Gastroesophageal sphincter (tissue), 4 donors: ENCODE measurements at regions not wholly inside any gene's neighbourhood (a gene's known extent, or its start where the extent isn't known, plus 50 kb on each side); places are given as distances from the start of the nearest gene placed in this dataset.
"Not testable (repeated sequence)": the region's sequence is repeated elsewhere in the genome, so short reads cannot be mapped to it uniquely, and the experiment has no call there.

Experiments used
- ATAC-seq: fragments of 150-250 bp; one replicate; pipeline ENCODE4 v1.9.1; 2016; ENCODE audit warnings: mild to moderate bottlenecking, moderate library complexity
- H3K27ac ChIP-seq, 4 donors: fragments of 200-600 bp; sonication (generic) in 3 of 4; 1 replicate in 3 of 4; 2 replicates in 1 of 4; pipeline ENCODE4 v1.5.1; 2016 to 2019
- H3K27me3 ChIP-seq: fragments of 200-600 bp; sonication (generic); one replicate; pipeline ENCODE4 v1.5.1; 2019
- H3K36me3 ChIP-seq, 2 donors: fragments of 200-600 bp; sonication (generic); one replicate each; pipeline ENCODE4 v1.5.1; 2019; ENCODE audit warnings: control low read depth in 1 of 2
- H3K4me1 ChIP-seq, 3 donors: fragments of 200-600 bp; sonication (generic); 1 replicate in 2 of 3; 2 replicates in 1 of 3; pipeline ENCODE4 v1.5.1; 2016 to 2019; ENCODE audit warnings: control low read depth in 2 of 3
- H3K4me3 ChIP-seq, 2 donors: fragments of 200-600 bp; sonication (generic); one replicate each; pipeline ENCODE4 v1.5.1; 2019; ENCODE audit warnings: mild to moderate bottlenecking in 1 of 2, moderate library complexity in 1 of 2
- H3K9me3 ChIP-seq, 3 donors: fragments of 200-600 bp; sonication (generic); one replicate each; pipeline ENCODE4 v1.5.1; 2017 to 2019; ENCODE audit warnings: control low read depth in 2 of 3
- CTCF ChIP-seq, 4 experiments: fragments of 200-600 bp in 2 of 4; fragments of 450-650 bp in 2 of 4; sonication (generic) in 1 of 4; IDR thresholded peaks; one replicate each; pipeline ENCODE4 v1.5.1; 2017 to 2019; ENCODE audit warnings: antibody characterized with exemption in 4 of 4, mild to moderate bottlenecking in 2 of 4, moderate library complexity in 2 of 4
- EP300 ChIP-seq: sonication (generic); formaldehyde crosslinking; IDR thresholded peaks from one replicate; pipeline ENCODE4 v1.6.1; 2017; ENCODE audit warnings: antibody characterized with exemption, mild to moderate bottlenecking
- POLR2A ChIP-seq, 2 donors: fragments of 450-650 bp; IDR thresholded peaks; one replicate each; pipeline ENCODE4 v1.6.1; 2017; ENCODE audit warnings: antibody characterized with exemption in 2 of 2, mild to moderate bottlenecking in 2 of 2, moderate library complexity in 1 of 2
- POLR2AphosphoS5 ChIP-seq: sonication (generic); formaldehyde crosslinking; IDR thresholded peaks from one replicate; pipeline ENCODE4 v1.6.1; 2017; ENCODE audit warnings: antibody characterized with exemption
- WGBS, 2 donors: methylation state at CpG; one replicate each; pipeline ENCODE4 v1.1.5; 2018; ENCODE audit warnings: low coverage in 1 of 2; 5-methylcytosine and 5-hydroxymethylcytosine counted together

- H3K36me3 ChIP-seq: no peaks in the 10 kb centered on the region
- 60 to 100% methylated on average over 1 of the region's 1 CpG for WGBS, 2 donors
- no peak for ATAC-seq
- no peaks in the 10 kb centered on the region for H3K27me3 ChIP-seq
- no peaks in the 10 kb centered on the region for H3K4me1 ChIP-seq
- no peak for TF ChIP-seq EP300
- no peak overlapping the region for H3K4me3 ChIP-seq
- H3K9me3 ChIP-seq: peaks cover 0 to under 1% (median 0%) of the 10 kb centered on the region in 3 donors
- no peak overlapping the region for H3K27ac ChIP-seq
These were observed 163.5 kb upstream of the UGT8 start for GRCh38 chr4:114435116-114435515.

- Histone ChIP-seq H3K4me1 (no peaks in the 10 kb centered on the region), H3K27me3 (no peaks in the 10 kb centered on the region), H3K9me3 (no peaks in the 10 kb centered on the region), H3K36me3 (no peaks in the 10 kb centered on the region), H3K4me3 (no peak overlapping the region), H3K27ac (no peak overlapping the region)
- WGBS, 2 donors: 77 to 81% methylated on average over 2 to 3 of the region's 3 CpGs
- TF ChIP-seq POLR2AphosphoS5 (no peak), CTCF (IDR thresholded peaks at IDR 0.05) (no peak), EP300 (no peak), POLR2A (IDR thresholded peaks at IDR 0.05) (no peak)
- no peak for ATAC-seq
These were observed 155.8 kb upstream of the UGT8 start for GRCh38 chr4:114442856-114443255.

- Histone ChIP-seq H3K4me3 (no peak overlapping the region), H3K27me3 (no peaks in the 10 kb centered on the region), H3K27ac (no peak overlapping the region), H3K36me3 (no peaks in the 10 kb centered on the region), H3K9me3 (no peaks in the 10 kb centered on the region), H3K4me1 (no peaks in the 10 kb centered on the region)
- ATAC-seq: no peak
- TF ChIP-seq CTCF (IDR thresholded peaks at IDR 0.05) (no peak), EP300 (no peak), POLR2AphosphoS5 (no peak), POLR2A (IDR thresholded peaks at IDR 0.05) (no peak)
- 42 to 57% methylated on average over 1 of the region's 1 CpG for WGBS, 2 donors
These were observed 154.4 kb upstream of the UGT8 start for GRCh38 chr4:114444211-114444610.

- H3K27me3 ChIP-seq, H3K36me3 ChIP-seq, H3K27ac ChIP-seq, H3K9me3 ChIP-seq, H3K4me3 ChIP-seq, H3K4me1 ChIP-seq, ATAC-seq: not testable (repeated sequence)
These were observed 150.6 kb upstream of the UGT8 start for GRCh38 chr4:114447963-114448516.

GRCh38 chr4:114458728-114459127, 139.9 kb upstream of the UGT8 start:
- 69 to 76% methylated on average over 2 of the region's 2 CpGs for WGBS, 2 donors
- ATAC-seq: no peak
- Histone ChIP-seq H3K27me3 (no peaks in the 10 kb centered on the region), H3K36me3 (no peaks in the 10 kb centered on the region), H3K4me3 (no peak overlapping the region), H3K27ac (no peak overlapping the region), H3K4me1 (no peaks in the 10 kb centered on the region), H3K9me3 (no peaks in the 10 kb centered on the region)
- TF ChIP-seq CTCF (IDR thresholded peaks at IDR 0.05) (no peak), POLR2AphosphoS5 (no peak), EP300 (no peak), POLR2A (IDR thresholded peaks at IDR 0.05) (no peak)

GRCh38 chr4:114464726-114465272, 133.8 kb upstream of the UGT8 start:
- ATAC-seq: no peak

More at GRCh38 chr4:114464726-114465272, 133.8 kb upstream of the UGT8 start:
- no peak overlapping the region for H3K4me3 ChIP-seq
- no peaks in the 10 kb centered on the region for H3K27me3 ChIP-seq
- 51 to 80% methylated on average over 6 of the region's 7 CpGs for WGBS, 2 donors
- TF ChIP-seq POLR2AphosphoS5 (no peak), EP300 (no peak), CTCF (IDR thresholded peaks at IDR 0.05) (no peak), POLR2A (IDR thresholded peaks at IDR 0.05) (no peak)
- H3K36me3 ChIP-seq: no peaks in the 10 kb centered on the region
- H3K4me1 ChIP-seq: no peaks in the 10 kb centered on the region
- H3K27ac ChIP-seq: no peak overlapping the region
- H3K9me3 ChIP-seq: no peaks in the 10 kb centered on the region
